ENCODE measurements at regions not wholly inside any gene's neighbourhood (a gene's known extent, or its start where the extent isn't known, plus 50 kb on each side); places are given as distances from the start of the nearest gene placed in this dataset.

DNA sequence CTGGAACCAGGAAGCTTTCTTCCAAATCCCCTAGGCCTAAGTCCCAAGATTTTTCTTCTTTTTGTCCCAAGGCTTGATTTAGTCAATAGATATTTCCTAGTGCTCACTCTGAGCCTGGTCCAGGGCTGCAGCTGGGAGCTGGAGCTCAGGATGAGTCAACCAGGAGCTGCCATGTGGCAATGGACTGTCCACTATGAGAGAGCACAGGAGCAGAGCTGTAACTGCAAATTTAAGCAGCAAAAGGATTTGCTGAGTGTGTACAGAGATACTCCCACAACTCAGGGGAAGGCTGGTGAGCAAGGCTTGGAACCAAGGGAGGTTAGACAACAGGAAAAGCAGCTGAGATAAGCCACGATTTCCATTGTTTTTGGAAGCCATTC, 92.1 kb upstream of the CXCL12 start:
- DNase-seq (ENCODE audit: low read depth): no peak

- no peak for DNase-seq (ENCODE audit: low read depth)
Observed at GRCh38 chr10:44478040-44478439, 93.1 kb upstream of the CXCL12 start.

GRCh38 chr10:44478876-44479705, 94.2 kb upstream of the CXCL12 start:
- no peak for DNase-seq (ENCODE audit: low read depth)

- no peak for DNase-seq (ENCODE audit: low read depth)
Observed at GRCh38 chr10:44492678-44493077, 107.8 kb upstream of the CXCL12 start.

DNA sequence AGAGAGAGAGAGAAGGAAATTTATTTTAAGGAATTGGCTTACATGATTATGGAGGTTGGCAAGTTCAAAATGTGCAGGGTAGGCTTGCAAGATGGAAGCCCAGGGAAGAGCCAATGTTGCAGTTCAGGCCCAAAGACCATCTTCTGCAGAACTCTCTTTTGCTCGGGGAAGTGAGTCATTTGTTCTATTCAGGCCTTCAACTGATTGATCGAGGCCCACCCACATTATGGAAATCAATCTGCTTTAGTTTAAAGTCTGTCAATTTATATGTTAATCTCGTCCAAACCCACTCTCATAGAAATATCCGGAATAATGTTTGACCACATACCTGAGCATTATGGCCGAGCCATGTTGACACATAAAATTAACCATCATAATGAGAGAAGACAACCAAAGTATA, 113.3 kb upstream of the CXCL12 start:
- DNase-seq (ENCODE audit: low read depth): no peak

- DNase-seq (ENCODE audit: low read depth): no peak
Observed at GRCh38 chr10:44500451-44500850, 115.6 kb upstream of the CXCL12 start.

- DNase-seq (ENCODE audit: low read depth): no peak
Observed at GRCh38 chr10:44506386-44506785, 121.5 kb upstream of the CXCL12 start.

GRCh38 chr10:44510379-44511115, 125.7 kb upstream of the CXCL12 start:
- DNase-seq (ENCODE audit: low read depth): no peak

DNA sequence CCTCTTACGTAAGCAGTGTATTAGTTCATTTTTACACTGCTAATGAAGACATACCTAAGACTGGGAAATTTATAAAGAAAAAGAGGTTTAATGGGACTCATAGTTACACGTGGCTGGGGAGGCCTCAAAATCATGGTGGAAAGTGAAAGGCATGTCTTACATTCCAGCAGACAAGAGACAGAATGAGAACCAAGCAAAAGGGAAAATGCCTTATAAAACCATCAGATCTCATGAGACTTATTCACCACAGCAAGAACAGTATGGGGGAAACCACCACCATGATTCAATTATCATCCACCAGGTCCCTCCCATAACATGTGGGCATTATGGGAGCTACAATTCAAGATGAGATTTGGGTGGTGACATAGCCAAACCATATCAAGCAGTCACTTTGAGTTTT, 126.3 kb upstream of the CXCL12 start:
- no peak for DNase-seq (ENCODE audit: low read depth)

DNA sequence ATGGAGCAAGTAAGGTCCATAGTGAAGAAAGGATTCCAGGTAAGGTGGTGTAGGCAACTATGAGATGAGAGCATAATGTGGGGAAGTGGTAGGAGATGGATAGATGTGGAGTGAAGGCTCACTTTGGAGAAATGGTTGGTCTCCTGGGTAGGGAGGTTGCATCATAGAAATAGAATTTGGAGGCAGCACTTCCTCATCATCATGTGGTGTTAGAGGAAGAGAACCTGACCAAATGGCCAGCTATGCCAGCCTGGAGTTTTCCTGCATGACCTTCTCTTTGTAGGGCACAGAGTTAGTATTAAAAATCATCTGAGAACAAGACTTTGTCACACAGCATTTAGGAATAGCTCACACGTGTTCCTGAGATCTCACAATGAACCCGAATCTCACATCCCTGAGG, 126.7 kb upstream of the CXCL12 start:
- no peak for DNase-seq (ENCODE audit: low read depth)

DNA sequence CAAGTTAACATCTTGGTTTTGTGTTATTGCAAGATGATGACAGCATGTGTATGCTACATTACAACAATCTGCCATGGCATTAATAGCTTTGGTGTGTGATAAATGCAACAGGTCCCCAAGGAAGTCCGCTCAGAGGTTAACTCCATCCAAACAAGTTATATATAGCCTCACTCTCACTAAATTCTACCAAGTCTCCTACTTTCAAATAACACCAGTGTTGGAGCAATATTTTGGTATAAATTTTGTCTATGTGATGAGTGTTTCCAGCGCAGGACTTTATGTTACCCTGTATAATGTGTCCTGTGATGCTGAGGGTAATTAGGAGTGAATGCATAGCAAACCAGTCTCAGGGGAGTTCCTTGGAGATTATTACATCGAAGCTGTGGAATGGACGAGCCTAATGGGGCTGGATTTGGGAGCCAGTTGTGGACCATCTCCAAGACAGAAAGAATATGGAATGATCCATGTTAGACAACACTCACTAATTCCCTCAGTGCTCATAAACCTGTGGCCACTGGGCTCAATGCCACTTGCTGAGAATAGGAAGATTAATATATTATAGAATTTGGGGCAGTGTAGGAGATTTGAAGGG, 127.6 kb upstream of the CXCL12 start:
- no peak for DNase-seq (ENCODE audit: low read depth)

DNA sequence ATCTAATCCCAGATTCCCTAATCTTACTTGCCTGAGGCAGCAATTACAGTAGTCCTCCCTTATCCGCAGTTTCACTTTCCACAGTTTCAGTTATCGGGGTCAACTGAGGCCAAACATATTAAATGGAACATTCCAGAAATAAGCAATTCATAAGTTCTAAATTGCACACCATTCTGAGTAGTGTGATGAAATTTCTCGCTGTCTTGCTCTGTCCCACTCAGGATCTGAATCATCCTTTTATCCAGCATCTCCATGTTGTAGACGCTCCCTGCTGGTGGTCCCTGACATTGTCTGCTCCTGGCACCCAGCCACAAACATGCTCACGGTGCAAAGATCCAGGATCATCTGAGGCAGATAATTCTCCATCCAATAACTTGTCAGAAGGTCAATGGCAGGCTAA, 128.7 kb upstream of the CXCL12 start:
- DNase-seq (ENCODE audit: low read depth): no peak

- no peak for DNase-seq (ENCODE audit: low read depth)
Observed at GRCh38 chr10:44516891-44517290, 132.0 kb upstream of the CXCL12 start.

DNA sequence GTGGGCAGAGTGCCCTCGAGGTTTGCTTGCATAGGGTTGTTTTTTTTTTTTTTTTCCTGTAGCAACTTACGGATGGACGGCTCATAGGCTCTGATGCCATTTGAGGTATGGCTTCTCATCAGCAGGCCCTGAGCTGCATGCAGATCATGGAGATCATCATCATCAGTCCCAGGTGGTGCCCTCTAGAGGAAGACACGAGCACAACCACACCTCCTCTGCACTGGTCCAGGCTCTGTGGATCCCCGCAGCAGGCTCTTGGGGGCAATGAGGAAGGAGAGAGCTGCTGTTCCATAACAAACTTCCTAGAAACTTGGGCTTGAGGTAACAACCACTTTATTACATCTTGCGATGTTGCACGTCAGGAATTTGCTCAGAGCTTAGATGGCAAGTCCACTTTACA, 132.7 kb upstream of the CXCL12 start:
- no peak for DNase-seq (ENCODE audit: low read depth)

DNA sequence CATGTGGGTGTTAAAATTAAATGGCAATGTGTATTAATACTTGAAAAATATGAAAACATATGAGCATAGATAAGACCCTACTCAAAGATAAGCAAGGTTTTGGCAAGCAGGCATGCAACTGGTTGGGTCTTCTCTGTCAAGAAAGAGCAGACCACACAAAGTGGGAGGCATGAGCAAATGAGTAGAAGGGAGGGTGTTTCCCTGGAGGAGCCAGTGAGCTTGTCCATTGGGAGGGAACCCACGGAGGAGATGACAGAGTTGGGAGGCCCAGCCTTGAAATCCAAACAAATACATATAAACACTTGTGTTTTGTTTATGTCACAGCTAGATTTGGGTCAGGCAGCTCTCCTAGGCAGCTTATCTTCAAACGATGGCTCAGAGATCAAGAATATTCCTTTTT, 134.5 kb upstream of the CXCL12 start:
- DNase-seq (ENCODE audit: low read depth): no peak

DNA sequence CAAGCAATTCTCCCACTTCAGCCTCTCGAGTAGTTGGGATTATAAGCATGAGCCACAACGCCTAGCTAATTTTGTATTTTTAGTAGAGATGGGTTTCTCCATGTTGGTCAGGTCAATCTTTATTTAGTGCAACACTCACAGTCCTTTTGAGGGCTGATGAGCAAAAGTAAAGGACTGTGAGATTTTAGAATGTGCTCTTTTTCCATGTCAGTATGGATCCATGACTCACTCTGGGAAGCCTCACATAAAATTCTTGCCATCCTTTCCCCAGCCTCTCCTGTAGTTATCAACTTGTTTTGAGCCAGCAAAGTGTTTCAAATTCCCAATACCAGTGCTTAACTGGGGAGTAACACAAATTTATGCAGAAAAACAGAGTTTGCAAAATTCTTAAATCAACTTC, 135.8 kb upstream of the CXCL12 start:
- DNase-seq (ENCODE audit: low read depth): no peak

DNA sequence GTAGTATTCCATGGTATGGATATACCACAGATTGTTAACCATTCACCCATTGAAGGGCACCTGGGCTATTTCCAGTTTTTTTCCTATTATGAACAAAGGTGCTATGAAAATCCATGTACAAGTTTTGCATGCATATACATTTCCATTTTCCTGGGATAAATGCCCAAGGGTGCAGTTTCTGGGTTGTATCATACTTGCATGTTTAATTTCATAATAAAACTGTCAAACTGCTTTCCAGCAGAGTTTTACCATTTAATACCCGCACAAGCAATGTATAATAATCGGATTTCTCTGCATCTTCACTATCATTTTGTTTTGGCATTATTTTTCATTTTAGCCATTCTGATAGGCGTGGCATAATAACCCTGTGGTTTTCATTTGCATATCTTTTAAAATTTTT, 154.3 kb upstream of the CXCL12 start:
- DNase-seq (ENCODE audit: low read depth): no peak

- DNase-seq (ENCODE audit: low read depth): no peak
Observed at GRCh38 chr10:44552726-44553125, 167.8 kb upstream of the CXCL12 start.

DNA sequence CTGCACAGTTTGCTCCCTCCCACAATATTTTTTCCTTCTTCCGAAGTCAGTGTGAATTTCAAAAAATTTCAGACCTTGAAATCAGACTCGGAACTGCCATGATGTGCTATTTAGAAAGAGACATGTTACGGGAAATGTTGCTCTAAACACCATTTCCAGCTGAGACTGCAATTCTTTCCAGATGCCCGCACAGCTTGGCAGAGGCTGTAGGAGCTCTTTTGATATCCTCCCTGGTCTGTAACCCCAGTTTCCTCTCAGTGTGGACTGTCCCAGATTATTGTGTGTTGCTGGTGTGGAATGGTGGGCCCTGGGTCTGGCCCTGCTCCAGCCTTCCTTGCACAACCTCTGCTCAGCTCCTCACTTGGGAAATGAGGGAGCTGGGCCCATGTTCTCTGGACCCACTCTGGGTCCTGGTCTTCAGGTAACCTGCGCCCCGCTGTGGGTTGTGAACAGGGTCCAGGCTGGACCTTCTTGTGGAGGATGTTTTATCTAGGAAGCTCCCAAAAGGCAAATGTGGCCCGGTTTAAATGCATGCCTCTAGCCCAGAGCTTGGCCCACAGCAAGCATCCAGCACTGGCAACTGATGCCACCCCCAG, 172.8 kb upstream of the CXCL12 start:
- no peak for DNase-seq (ENCODE audit: low read depth)

DNA sequence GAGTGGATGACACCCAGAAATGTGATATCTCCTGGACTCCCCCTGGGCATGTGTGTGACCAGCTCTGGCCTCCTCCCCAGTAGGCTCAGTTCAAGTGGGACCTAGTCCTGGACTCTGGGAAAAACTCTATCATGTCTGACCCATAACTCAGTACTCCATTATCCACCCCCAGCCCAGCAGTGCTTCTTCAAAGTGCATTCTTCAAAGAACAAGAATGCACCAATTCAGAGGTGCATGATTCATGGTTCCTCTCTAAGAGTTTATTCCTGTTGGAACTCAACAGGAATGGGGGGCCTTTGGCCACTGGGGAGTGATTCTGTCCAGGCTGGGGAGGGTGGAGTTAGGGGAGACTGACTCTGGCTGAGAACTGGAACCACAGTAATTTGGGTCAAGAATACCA, 173.6 kb upstream of the CXCL12 start:
- no peak for DNase-seq (ENCODE audit: low read depth)

DNA sequence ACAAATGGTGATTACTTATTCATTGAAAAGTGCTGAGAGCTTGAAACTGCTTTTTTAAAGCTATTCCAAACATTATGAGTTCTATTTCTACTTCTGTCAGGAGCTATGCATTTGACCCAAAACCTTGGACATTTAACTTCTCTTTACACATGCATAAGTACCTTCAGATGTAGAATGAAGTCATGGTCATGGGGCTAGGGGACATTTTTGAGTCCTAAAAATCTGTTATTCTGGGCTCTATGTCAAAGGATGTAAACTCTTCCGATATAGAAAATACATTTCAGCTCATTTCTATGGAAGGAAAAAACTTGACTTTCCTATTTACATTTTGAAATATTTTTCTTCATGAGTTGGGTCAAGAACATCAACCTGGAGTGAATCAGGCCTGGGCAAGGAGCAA, 179.5 kb upstream of the CXCL12 start:
- no peak for DNase-seq (ENCODE audit: low read depth)

DNA sequence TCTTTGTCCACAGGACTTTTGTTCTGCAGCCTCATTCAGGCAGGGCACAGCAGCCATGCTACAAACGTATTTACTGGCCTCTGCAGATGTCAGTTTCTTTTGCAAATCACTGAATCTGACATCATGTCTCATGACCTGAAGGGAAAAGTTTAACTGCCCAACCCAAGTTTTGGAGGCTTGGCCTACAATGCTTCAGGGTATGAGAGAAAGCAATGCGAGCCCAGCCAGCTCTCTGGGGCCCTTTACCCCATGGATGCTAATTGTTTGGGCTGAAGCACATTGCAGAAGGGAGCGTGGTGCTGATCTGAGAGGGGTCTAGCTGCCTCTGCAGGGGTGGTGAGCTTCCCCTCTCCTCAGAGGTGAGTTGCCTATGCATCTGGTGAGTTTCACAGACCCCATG, 179.9 kb upstream of the CXCL12 start:
- no peak for DNase-seq (ENCODE audit: low read depth)

DNA sequence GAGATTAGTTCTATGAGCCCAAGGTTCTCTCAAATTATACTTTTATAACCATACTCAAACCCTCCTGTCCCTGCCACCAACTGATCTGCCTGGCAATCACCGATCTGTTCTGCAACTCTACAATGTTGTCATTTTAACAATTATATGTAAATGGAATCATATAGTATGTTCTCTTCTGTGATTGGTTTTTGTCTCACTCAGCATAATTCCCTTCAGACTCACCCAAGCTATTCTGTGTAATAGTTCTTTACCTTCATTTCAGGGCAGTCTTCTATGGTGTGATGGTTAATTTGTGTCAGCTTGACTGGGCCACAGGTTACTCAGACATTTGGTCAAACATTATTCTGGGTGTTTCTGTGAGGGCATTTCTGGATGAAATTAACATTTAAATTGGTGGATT, 181.9 kb upstream of the CXCL12 start:
- no peak for DNase-seq (ENCODE audit: low read depth)

All from stimulated activated CD8-positive, alpha-beta memory T cell treated with anti-CD3 and anti-CD28 coated beads, Interleukin-15, amount 100 ng/mL, for 1 hour (primary cell).